NCI-H748 (cell line): ENCODE measurements at regions not wholly inside any gene's neighbourhood (a gene's known extent, or its start where the extent isn't known, plus 50 kb on each side); places are given as distances from the start of the nearest gene placed in this dataset.
"Not testable (repeated sequence)": the region's sequence is repeated elsewhere in the genome, so short reads cannot be mapped to it uniquely, and the experiment has no call there.

Experiments used
- DNase-seq: peaks from one replicate; lab custom pipeline; 2025; ENCODE audit not compliant: unreplicated experiment; lab: John Stamatoyannopoulos, UW

GRCh38 chr21:14617040-14617393, 70.9 kb upstream of the SAMSN1 start:
- DNase-seq: no peak

- DNase-seq: no peak
Measured at GRCh38 chr21:14616380-14617039, 70.4 kb upstream of the SAMSN1 start.

- no peak for DNase-seq
Measured at GRCh38 chr21:14615359-14615974, 69.4 kb upstream of the SAMSN1 start.

GRCh38 chr21:14614287-14614686, 68.2 kb upstream of the SAMSN1 start:
- DNase-seq: no peak

GRCh38 chr21:14613486-14614224, 67.5 kb upstream of the SAMSN1 start:
- no peak for DNase-seq

GRCh38 chr21:14610119-14610518, 64.0 kb upstream of the SAMSN1 start:
- DNase-seq: not testable (repeated sequence)

GRCh38 chr21:14609274-14609673, 63.2 kb upstream of the SAMSN1 start:
- no peak for DNase-seq

- no peak for DNase-seq
Measured at GRCh38 chr21:14607262-14607661, 61.1 kb upstream of the SAMSN1 start.

GRCh38 chr21:14603202-14603601, 57.1 kb upstream of the SAMSN1 start:
- no peak for DNase-seq

GRCh38 chr21:14602382-14602958, 56.4 kb upstream of the SAMSN1 start:
- DNase-seq: no peak

- DNase-seq: no peak
Measured at GRCh38 chr21:14600569-14601297, 54.6 kb upstream of the SAMSN1 start.

- no peak for DNase-seq
Measured at GRCh38 chr21:14598065-14598464, 52.0 kb upstream of the SAMSN1 start.
